Fibroblast of lung (primary cell): ENCODE measurements at regions not wholly inside any gene's neighbourhood (a gene's known extent, or its start where the extent isn't known, plus 50 kb on each side); places are given as distances from the start of the nearest gene placed in this dataset.

Experiments used
- EZH2 ChIP-seq: IDR thresholded peaks from 2 replicates; pipeline ENCODE4 v1.5.1; 2012; ENCODE audit warnings: low read length, control low read depth, mild to moderate bottlenecking; ENCODE audit errors: missing control alignments
- TF ChIP-seq, protein P1 (sequence below), 2 donors: IDR thresholded peaks in 1 of 2; conservative IDR thresholded peaks in 1 of 2; 1 replicate in 1 of 2; 2 replicates in 1 of 2; pipeline ENCODE4 v1.5.1; 2011 to 2012; ENCODE audit warnings: low read length in 2 of 2, control low read depth in 1 of 2, inconsistent platforms in 1 of 2, low read depth in 1 of 2, mild to moderate bottlenecking in 1 of 2

- TF ChIP-seq, protein P1, sequence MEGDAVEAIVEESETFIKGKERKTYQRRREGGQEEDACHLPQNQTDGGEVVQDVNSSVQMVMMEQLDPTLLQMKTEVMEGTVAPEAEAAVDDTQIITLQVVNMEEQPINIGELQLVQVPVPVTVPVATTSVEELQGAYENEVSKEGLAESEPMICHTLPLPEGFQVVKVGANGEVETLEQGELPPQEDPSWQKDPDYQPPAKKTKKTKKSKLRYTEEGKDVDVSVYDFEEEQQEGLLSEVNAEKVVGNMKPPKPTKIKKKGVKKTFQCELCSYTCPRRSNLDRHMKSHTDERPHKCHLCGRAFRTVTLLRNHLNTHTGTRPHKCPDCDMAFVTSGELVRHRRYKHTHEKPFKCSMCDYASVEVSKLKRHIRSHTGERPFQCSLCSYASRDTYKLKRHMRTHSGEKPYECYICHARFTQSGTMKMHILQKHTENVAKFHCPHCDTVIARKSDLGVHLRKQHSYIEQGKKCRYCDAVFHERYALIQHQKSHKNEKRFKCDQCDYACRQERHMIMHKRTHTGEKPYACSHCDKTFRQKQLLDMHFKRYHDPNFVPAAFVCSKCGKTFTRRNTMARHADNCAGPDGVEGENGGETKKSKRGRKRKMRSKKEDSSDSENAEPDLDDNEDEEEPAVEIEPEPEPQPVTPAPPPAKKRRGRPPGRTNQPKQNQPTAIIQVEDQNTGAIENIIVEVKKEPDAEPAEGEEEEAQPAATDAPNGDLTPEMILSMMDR (conservative IDR thresholded peaks at IDR 0.05 in 1 of 2, IDR thresholded peaks at IDR 0.05 in 1 of 2; ENCODE audit: low read depth in 1 of 2, low read length in 2 of 2) = no peak
- no peak for TF ChIP-seq EZH2
Measured at GRCh38 chr4:83996254-83996653, 460.3 kb downstream of the GPAT3 start.
